Mesothelial cell of epicardium (in vitro differentiated cells): ENCODE measurements at regions not wholly inside any gene's neighbourhood (a gene's known extent, or its start where the extent isn't known, plus 50 kb on each side); places are given as distances from the start of the nearest gene placed in this dataset.
"Not testable (repeated sequence)": the region's sequence is repeated elsewhere in the genome, so short reads cannot be mapped to it uniquely, and the experiment has no call there.

Experiments used
- DNase-seq, 2 experiments: peaks; one replicate each; pipeline ENCODE4 v3.0.0; 2021; ENCODE audit warnings: low spot score in 2 of 2; ENCODE audit not compliant: unreplicated experiment in 2 of 2
- H3K27ac Mint-ChIP-seq: 2 replicates; pipeline ENCODE4 v1.8.0; 2021; ENCODE audit warnings: mixed read lengths
- H3K27me3 Mint-ChIP-seq: 2 replicates; pipeline ENCODE4 v1.8.0; 2021; ENCODE audit warnings: low read depth, mixed read lengths
- H3K36me3 Mint-ChIP-seq: 2 replicates; pipeline ENCODE4 v1.8.0; 2021; ENCODE audit warnings: mixed read lengths
- H3K4me1 Mint-ChIP-seq: 2 replicates; pipeline ENCODE4 v1.8.0; 2021; ENCODE audit warnings: mixed read lengths
- H3K4me3 Mint-ChIP-seq: 2 replicates; pipeline ENCODE4 v1.8.0; 2021; ENCODE audit warnings: mild to moderate bottlenecking, moderate library complexity, mixed read lengths
- H3K9me3 Mint-ChIP-seq: 2 replicates; pipeline ENCODE4 v1.8.0; 2021; ENCODE audit warnings: mixed read lengths
- TF ChIP-seq, protein P1 (sequence below): fragments of 200-600 bp; sonication (generic); IDR thresholded peaks from one replicate; pipeline ENCODE4 v1.5.0; 2021; ENCODE audit warnings: antibody characterized with exemption; ENCODE audit not compliant: unreplicated experiment

DNA sequence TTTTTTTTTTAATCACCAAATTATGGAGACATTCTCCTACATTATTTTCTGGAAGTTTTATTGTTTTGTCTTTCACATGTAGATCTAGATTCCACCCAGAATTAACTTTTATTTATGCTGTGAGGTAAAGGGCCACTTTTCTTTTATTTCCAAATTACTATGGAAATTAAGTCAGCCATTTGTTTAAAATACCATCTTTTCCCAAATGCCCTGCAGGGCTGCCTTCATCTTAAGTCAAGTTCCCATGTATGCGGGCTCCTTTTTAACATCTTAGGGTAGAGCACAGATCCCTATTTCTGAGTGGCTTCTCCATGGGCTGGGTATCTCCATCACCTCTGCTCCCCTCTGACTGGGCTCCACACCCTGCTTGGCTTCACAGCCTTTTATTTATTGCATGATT lies 348.4 kb downstream of the SOX4 start:
- Mint-ChIP-seq H3K4me3 (no peak overlapping the region), H3K4me1 (peaks cover 26% of the 10 kb centered on the region), H3K27ac (peak overlapping the region; percentile 82), H3K27me3 (no peaks in the 10 kb centered on the region), H3K9me3 (peaks cover 8% of the 10 kb centered on the region), H3K36me3 (peaks cover 11% of the 10 kb centered on the region)
- TF ChIP-seq, protein P1, sequence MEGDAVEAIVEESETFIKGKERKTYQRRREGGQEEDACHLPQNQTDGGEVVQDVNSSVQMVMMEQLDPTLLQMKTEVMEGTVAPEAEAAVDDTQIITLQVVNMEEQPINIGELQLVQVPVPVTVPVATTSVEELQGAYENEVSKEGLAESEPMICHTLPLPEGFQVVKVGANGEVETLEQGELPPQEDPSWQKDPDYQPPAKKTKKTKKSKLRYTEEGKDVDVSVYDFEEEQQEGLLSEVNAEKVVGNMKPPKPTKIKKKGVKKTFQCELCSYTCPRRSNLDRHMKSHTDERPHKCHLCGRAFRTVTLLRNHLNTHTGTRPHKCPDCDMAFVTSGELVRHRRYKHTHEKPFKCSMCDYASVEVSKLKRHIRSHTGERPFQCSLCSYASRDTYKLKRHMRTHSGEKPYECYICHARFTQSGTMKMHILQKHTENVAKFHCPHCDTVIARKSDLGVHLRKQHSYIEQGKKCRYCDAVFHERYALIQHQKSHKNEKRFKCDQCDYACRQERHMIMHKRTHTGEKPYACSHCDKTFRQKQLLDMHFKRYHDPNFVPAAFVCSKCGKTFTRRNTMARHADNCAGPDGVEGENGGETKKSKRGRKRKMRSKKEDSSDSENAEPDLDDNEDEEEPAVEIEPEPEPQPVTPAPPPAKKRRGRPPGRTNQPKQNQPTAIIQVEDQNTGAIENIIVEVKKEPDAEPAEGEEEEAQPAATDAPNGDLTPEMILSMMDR: no peak
- no peak for DNase-seq

DNA sequence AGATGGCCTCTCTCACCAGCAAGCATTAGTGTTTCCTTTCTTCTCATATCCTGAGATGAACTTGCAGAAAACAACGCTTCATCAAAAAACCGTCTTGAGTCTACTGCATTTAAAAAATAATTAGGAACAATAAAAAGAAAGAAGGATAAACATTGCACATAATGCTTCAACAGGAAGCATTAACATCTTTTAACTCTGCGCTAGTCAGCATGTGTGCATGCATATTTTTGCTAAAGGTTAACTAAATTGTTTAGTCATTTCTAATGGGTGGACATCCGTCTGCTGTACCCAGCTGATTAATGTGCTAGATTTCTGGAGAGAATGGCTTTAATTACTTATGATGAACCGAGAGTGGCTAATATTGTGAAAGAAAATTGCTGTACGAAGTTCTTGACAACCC lies 349.3 kb downstream of the SOX4 start:
- H3K27ac Mint-ChIP-seq: peak overlapping the region; percentile 83
- peaks cover 35% of the 10 kb centered on the region for H3K4me1 Mint-ChIP-seq
- H3K27me3 Mint-ChIP-seq: no peaks in the 10 kb centered on the region
- DNase-seq: no peak
- TF ChIP-seq, protein P1: no peak
- no peaks in the 10 kb centered on the region for H3K9me3 Mint-ChIP-seq
- peaks cover 2% of the 10 kb centered on the region for H3K36me3 Mint-ChIP-seq
- H3K4me3 Mint-ChIP-seq: no peak overlapping the region

DNA sequence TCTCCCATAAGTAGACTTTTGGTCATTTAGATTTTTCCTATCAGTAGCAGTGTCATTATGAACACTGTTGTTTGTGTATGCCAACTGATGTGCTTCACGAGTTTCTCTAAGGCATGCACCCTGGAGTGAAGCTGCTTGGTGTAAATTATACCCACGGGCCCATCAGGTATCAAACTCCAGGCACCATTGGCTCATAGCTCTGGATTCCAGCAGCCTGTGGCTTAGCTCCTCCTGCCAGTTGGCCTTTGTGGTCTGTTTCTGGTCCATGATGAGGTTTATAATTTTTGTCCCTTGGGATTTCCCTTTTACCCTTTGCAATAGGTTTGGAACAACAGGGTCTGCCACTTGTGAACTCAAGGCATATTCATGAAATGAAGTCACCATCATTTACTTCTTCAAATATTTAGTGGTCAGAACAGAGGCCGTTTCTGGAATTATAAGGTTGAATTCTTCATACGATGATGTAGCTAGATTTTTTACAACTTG lies 350.5 kb downstream of the PRL start:
- H3K27ac Mint-ChIP-seq: peak overlapping the region; percentile 93
- H3K9me3 Mint-ChIP-seq: no peaks in the 10 kb centered on the region
- TF ChIP-seq, protein P1: no peak
- no peaks in the 10 kb centered on the region for H3K27me3 Mint-ChIP-seq
- DNase-seq: no peak
- no peaks in the 10 kb centered on the region for H3K36me3 Mint-ChIP-seq
- H3K4me3 Mint-ChIP-seq: no peak overlapping the region
- H3K4me1 Mint-ChIP-seq: peaks cover 65% of the 10 kb centered on the region

DNA sequence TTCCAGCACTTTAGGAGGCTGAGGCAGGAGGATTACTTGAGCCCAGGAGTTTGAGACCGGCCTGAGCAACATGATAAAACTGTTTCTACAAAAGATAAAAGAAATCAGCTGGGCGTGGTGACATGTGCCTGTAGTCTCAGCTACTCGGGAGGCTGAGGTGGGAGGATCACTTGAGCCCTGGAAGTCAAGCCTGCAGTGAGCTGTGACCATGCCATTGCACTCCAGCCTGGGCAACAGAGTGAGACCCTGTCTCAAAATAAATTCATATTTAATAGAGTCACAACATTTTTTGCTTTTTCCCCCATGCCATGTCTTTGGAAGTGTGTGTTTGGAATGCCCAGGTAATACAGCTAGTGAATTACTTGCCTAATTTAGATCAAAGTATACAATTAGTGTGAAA lies 349.6 kb downstream of the PRL start:
- not testable (repeated sequence) for DNase-seq, H3K4me3 Mint-ChIP-seq, H3K27me3 Mint-ChIP-seq, H3K36me3 Mint-ChIP-seq, H3K9me3 Mint-ChIP-seq
- Mint-ChIP-seq H3K4me1 (peaks cover 67% of the 10 kb centered on the region), H3K27ac (peak overlapping the region; percentile 93)

DNA sequence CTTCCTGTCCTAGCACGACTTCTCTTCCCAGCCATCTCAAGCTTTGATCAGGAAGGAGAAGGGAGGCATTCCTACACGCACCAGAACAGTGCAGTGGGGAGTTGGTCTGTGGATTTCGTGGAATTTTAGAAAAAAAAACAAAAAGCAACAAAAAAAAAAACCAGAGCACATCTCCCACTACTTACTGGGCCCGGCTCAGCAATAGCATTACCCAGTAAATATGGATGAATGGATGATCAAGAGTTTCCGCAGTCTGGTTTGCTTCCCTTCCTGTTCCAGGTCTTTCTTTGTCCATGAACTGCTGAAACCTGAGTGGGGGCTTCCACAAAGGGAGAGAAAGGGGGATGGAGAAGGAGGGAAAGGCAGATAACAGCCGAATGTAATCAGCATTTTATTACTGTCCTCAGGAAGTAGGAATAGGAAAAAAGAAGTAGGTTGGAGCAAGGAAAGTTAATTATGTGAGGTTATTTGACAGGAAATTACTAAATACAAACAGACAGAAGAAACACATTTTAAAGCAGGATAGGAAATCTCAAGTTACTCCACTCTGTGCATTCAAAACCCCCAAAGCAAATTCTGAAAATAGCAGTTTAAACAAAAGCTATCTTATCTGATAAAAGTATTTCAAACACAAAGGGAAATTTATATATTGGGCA lies 349.0 kb downstream of the PRL start:
- Mint-ChIP-seq H3K36me3 (no peaks in the 10 kb centered on the region), H3K4me3 (peak overlapping the region; percentile 0), H3K9me3 (no peaks in the 10 kb centered on the region), H3K27ac (peak overlapping the region; percentile 93), H3K4me1 (peaks cover 61% of the 10 kb centered on the region), H3K27me3 (no peaks in the 10 kb centered on the region)
- TF ChIP-seq, protein P1: no peak
- no peak for DNase-seq

DNA sequence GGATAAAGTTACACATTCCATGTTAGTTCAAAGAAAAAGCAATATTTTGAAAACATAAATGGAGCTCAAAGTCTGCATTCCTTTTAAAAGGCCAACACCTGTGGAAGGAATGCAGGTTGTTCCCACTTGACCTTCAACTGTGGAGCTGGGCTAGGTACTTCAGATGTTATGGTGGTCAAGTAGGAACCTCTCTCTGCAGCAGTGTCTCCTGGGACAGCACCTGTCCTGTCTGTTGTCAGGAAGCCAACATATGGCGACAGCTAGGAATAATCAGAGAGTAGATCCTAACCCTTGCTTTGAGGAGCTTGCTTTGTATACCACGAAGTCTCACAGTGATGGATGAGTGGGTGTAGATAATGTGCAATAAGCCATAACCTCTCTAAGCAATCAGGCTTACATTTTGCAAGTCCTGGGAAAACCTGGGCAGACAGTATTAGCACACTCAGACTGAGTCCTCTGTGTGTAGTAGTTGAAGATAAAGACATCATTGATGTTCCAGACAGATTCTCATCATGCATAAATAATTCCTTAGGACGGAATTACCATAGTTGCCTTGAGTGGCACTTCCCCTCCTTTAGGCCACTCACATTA lies 347.5 kb downstream of the PRL start:
- peak overlapping the region; percentile 96 for H3K27ac Mint-ChIP-seq

More for the DNA sequence above, 347.5 kb downstream of the PRL start:
- H3K36me3 Mint-ChIP-seq: no peaks in the 10 kb centered on the region
- H3K4me1 Mint-ChIP-seq: peaks cover 68% of the 10 kb centered on the region
- no peaks in the 10 kb centered on the region for H3K9me3 Mint-ChIP-seq
- no peak overlapping the region for H3K4me3 Mint-ChIP-seq
- DNase-seq: no peak
- H3K27me3 Mint-ChIP-seq: no peaks in the 10 kb centered on the region
- TF ChIP-seq, protein P1: no peak
